WTC11 (cell line): ENCODE measurements at regions not wholly inside any gene's neighbourhood (a gene's known extent, or its start where the extent isn't known, plus 50 kb on each side); places are given as distances from the start of the nearest gene placed in this dataset.

ENCODE experiments used
- ATAC-seq: fragments of 200-7000 bp; cut with Tn5 transposase; 2 replicates; pipeline ENCODE4 v1.10.0; 2021; ENCODE audit warnings: mild to moderate bottlenecking, moderate library complexity
- CTCF ChIA-PET: fragments of 300-600 bp; sonication (Branson Sonifier 250); formaldehyde crosslinking; loops from one replicate; lab custom pipeline; 2021; ENCODE audit warnings: antibody characterized with exemption; lab: Charles Lee
- POLR2A ChIA-PET: fragments of 350-600 bp; sonication (Branson Sonifier 250); formaldehyde crosslinking; loops from one replicate; lab custom pipeline; 2021; ENCODE audit warnings: antibody characterized with exemption; lab: Charles Lee
- DNase-seq: peaks from one replicate; pipeline ENCODE4 v3.0.0; 2021; ENCODE audit warnings: low spot score
- H3K27ac Mint-ChIP-seq: 2 replicates; pipeline ENCODE4 v1.8.0; 2021; ENCODE audit warnings: mixed read lengths
- H3K27me3 Mint-ChIP-seq: 2 replicates; pipeline ENCODE4 v1.8.0; 2021; ENCODE audit warnings: low read depth, mild to moderate bottlenecking, moderate library complexity, mixed read lengths
- H3K36me3 Mint-ChIP-seq: 2 replicates; pipeline ENCODE4 v1.8.0; 2021; ENCODE audit warnings: mixed read lengths
- H3K4me1 Mint-ChIP-seq: 2 replicates; pipeline ENCODE4 v1.8.0; 2022; ENCODE audit warnings: mixed read lengths
- H3K4me3 Mint-ChIP-seq: 2 replicates; pipeline ENCODE4 v1.8.0; 2021; ENCODE audit warnings: mild to moderate bottlenecking, moderate library complexity, mixed read lengths
- H3K9me3 Mint-ChIP-seq: 2 replicates; pipeline ENCODE4 v1.8.0; 2021; ENCODE audit warnings: mixed read lengths
- ARID4B ChIP-seq: sonication (generic); formaldehyde crosslinking; IDR thresholded peaks from 2 replicates; pipeline ENCODE4 v1.8.0; 2023; ENCODE audit warnings: missing genetic modification reagents, mild to moderate bottlenecking, borderline replicate concordance
- ATF1 ChIP-seq: sonication (generic); formaldehyde crosslinking; IDR thresholded peaks from 2 replicates; pipeline ENCODE4 v1.8.1; 2023; ENCODE audit warnings: mild to moderate bottlenecking, moderate library complexity, missing genetic modification reagents
- ATF2 ChIP-seq: sonication (generic); formaldehyde crosslinking; IDR thresholded peaks from 2 replicates; pipeline ENCODE4 v1.8.1; 2022; ENCODE audit warnings: low read depth, missing genetic modification reagents, borderline replicate concordance
- CREM ChIP-seq: sonication (generic); formaldehyde crosslinking; IDR thresholded peaks from 2 replicates; pipeline ENCODE4 v1.8.1; 2022; ENCODE audit warnings: mild to moderate bottlenecking, missing genetic modification reagents, moderate library complexity
- CTCF ChIP-seq: fragments of 200-600 bp; IDR thresholded peaks from 2 replicates; pipeline ENCODE4 v1.8.0; 2022; ENCODE audit warnings: antibody characterized with exemption
- E2F4 ChIP-seq: sonication (generic); formaldehyde crosslinking; IDR thresholded peaks from 2 replicates; pipeline ENCODE4 v1.8.1; 2022; ENCODE audit warnings: low read depth, mild to moderate bottlenecking, moderate library complexity, missing genetic modification reagents, borderline replicate concordance
- E2F5 ChIP-seq: sonication (generic); formaldehyde crosslinking; IDR thresholded peaks from 2 replicates; pipeline ENCODE4 v1.8.1; 2022; ENCODE audit warnings: mild to moderate bottlenecking, moderate library complexity, missing genetic modification reagents
- ETV6 ChIP-seq: sonication (generic); formaldehyde crosslinking; IDR thresholded peaks from 2 replicates; pipeline ENCODE4 v1.8.1; 2022; ENCODE audit warnings: mild to moderate bottlenecking, missing genetic modification reagents
- FOXP4 ChIP-seq: sonication (generic); formaldehyde crosslinking; IDR thresholded peaks from 2 replicates; pipeline ENCODE4 v1.8.0; 2022; ENCODE audit warnings: mild to moderate bottlenecking, missing genetic modification reagents
- IRF1 ChIP-seq: sonication (generic); formaldehyde crosslinking; IDR thresholded peaks from 2 replicates; pipeline ENCODE4 v1.8.0; 2023; ENCODE audit warnings: missing genetic modification reagents
- JAZF1 ChIP-seq: fragments of 250-450 bp; sonication (Bioruptor Pico); IDR thresholded peaks from 2 replicates; pipeline ENCODE4 v1.9.0; 2021; ENCODE audit warnings: moderate library complexity, mild to moderate bottlenecking, inconsistent platforms
- NFYB ChIP-seq: sonication (generic); formaldehyde crosslinking; conservative IDR thresholded peaks from 2 replicates; pipeline ENCODE4 v1.8.0; 2022; ENCODE audit warnings: low read depth, missing genetic modification reagents
- RORB ChIP-seq: fragments of 250-450 bp; sonication (Bioruptor Pico); IDR thresholded peaks from 2 replicates; pipeline ENCODE4 v1.9.0; 2021; ENCODE audit warnings: mild to moderate bottlenecking
- SMAD3 ChIP-seq: sonication (generic); formaldehyde crosslinking; IDR thresholded peaks from 2 replicates; pipeline ENCODE4 v1.8.0; 2022; ENCODE audit warnings: missing genetic modification reagents, mild to moderate bottlenecking, borderline replicate concordance
- TEAD1 ChIP-seq: sonication (generic); formaldehyde crosslinking; IDR thresholded peaks from 2 replicates; pipeline ENCODE4 v1.8.0; 2022; ENCODE audit warnings: mild to moderate bottlenecking, missing genetic modification reagents
- ZBTB43 ChIP-seq: sonication (generic); formaldehyde crosslinking; IDR thresholded peaks from 2 replicates; pipeline ENCODE4 v1.8.1; 2023; ENCODE audit warnings: mild to moderate bottlenecking, missing genetic modification reagents
- ZNF396 ChIP-seq: fragments of 250-450 bp; sonication (Bioruptor Pico); IDR thresholded peaks from 2 replicates; pipeline ENCODE4 v1.8.0; 2021; ENCODE audit warnings: mild to moderate bottlenecking, moderate library complexity, borderline replicate concordance

GRCh38 chr3:159018341-159018740 is 216.5 kb downstream of the MFSD1 start:
- ChIA-PET POLR2A (interaction anchor here (0.5 kb wide), 1 partner anchor 230 kb away, joined by 3 read pairs; no protein-coding TSS in a partner anchor), CTCF (no interaction called here)
- Mint-ChIP-seq H3K36me3 (no peaks in the 10 kb centered on the region; the same call in 1 of the 2 replicates), H3K27ac (no peak overlapping the region), H3K27me3 (peaks cover 3% of the 10 kb centered on the region; the same call in 1 of the 2 replicates), H3K4me3 (no peak overlapping the region)
- no peak for ATAC-seq
- TF ChIP-seq ZBTB43 (CRISPR knock-in tag) (no peak), ATF2 (no peak), ETV6 (CRISPR knock-in tag) (no peak), ZNF396 (CRISPR knock-in tag) (no peak), CTCF (no peak), ARID4B (CRISPR knock-in tag) (no peak), SMAD3 (CRISPR knock-in tag) (no peak), FOXP4 (CRISPR knock-in tag) (no peak), IRF1 (CRISPR knock-in tag) (no peak), JAZF1 (CRISPR knock-in tag) (no peak), E2F5 (no peak), CREM (CRISPR knock-in tag) (no peak), RORB (no peak), TEAD1 (CRISPR knock-in tag) (no peak), E2F4 (no peak), NFYB (CRISPR knock-in tag) (no peak), ATF1 (CRISPR knock-in tag) (no peak)
- TF ChIP-seq, all 79 proteins: peak for 0
- DNase-seq: no peak
- no peaks in the 10 kb centered on the region for H3K4me1 Mint-ChIP-seq
- peaks cover 32% of the 10 kb centered on the region for H3K9me3 Mint-ChIP-seq
